NCI-H1105 treated with DMSO at 0.1 percent for 48 hours (cell line): ENCODE measurements at regions not wholly inside any gene's neighbourhood (a gene's known extent, or its start where the extent isn't known, plus 50 kb on each side); places are given as distances from the start of the nearest gene placed in this dataset.

Source experiments
- DNase-seq: peaks from one replicate; lab custom pipeline; 2025; lab: John Stamatoyannopoulos, UW

DNA sequence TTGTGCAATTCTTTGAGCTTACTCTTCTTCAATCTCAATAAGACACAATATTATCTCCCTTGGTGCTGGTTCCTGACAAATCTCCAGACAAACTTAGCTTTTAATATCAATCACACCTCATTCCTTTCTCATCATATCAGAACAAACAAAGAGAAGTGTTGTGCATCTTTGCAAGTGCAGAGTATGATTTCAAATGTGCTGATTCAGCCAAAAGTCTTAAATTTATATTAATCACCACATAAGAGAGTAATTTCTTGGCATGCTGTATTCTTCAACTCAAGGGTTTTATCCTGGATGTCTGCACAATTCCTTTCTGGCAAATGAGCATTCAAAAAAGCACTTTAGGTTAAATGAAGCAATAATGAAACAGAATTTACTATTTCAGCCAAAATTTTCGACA is 877.8 kb downstream of the ANKRD7 start:
- no peak for DNase-seq

DNA sequence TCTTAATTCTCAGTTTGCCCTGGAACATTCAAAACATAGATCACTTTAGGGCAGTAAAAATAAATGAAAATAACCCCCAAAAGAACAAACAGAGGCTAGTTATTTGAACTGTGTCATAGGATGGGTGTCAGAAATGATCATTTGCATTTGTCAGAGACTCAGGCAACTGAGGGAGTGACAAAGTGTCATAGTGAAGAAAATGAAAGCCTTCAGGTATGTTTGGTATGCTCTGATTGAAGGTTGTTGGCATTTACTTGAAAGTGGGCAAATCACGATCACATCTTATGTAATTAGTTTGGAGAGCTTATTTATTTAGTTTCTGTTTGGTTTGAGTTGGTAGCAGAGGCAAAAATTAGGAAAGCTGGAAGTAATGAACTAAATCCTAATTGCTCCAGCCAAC is 880.9 kb downstream of the ANKRD7 start:
- DNase-seq = no peak

DNA sequence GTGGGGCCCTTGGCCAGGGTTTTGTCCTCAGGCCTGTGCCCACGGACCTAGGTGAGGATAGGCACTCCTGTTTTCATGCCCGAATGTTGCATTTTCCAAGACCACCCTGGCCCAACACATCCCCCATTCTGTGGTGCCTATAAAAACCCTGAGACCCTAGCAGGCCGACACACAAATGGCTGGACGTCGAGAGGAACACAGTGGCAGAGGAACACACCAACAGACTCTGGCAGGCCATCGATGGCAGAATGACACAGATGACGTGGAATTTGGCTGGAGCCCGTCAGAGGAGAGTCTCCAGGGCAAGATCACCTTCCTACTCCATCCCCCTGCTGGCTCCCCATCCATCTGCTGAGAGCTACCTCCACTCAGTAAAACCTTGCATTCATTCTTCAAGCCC is 898.8 kb downstream of the ANKRD7 start:
- no peak for DNase-seq

GRCh38 chr7:119127706-119128105 is 903.2 kb downstream of the ANKRD7 start:
- DNase-seq = no peak

DNA sequence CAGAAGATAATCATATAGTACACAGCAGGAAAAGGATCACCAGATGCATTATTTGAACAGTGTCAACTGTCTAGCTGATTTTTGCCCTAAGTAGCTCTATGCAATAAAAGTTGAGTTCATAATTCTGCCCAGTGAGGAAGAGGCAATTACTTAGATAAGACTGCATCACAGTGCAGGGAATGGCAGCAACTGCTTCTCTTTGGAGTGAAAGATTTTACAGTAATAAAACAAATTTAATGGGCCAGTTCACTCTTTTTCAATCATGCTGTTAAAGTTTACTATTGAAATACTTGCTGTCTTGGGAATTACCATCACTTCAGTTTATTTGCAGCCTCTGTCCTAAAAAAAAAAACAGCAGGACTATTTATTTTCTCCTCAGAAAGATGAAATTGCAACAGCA is 907.9 kb downstream of the ANKRD7 start:
- DNase-seq = no peak

- DNase-seq = no peak
These were observed 942.9 kb downstream of the ANKRD7 start for GRCh38 chr7:119167431-119167830.

DNA sequence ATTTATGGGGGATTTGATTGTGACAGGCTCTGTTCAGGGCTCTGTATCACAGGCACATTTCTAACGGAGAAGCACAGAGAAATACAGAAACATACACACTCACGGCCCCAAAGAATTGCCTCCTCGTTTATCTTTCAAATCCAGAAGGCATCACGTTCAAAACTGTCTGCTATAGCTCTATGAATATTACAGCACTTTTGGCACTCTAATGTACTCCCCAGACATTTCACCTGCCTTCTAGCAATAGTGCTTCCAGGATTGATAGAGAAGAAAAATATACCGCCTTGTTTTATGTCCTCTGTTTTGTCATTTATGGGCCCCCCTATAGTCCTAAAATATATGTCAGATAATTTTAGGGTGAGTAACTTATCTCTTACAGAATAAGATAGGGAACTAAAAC is 947.5 kb downstream of the ANKRD7 start:
- no peak for DNase-seq

- DNase-seq = peak; percentile 70
These were observed 951.6 kb downstream of the ANKRD7 start for GRCh38 chr7:119175911-119176627.

DNA sequence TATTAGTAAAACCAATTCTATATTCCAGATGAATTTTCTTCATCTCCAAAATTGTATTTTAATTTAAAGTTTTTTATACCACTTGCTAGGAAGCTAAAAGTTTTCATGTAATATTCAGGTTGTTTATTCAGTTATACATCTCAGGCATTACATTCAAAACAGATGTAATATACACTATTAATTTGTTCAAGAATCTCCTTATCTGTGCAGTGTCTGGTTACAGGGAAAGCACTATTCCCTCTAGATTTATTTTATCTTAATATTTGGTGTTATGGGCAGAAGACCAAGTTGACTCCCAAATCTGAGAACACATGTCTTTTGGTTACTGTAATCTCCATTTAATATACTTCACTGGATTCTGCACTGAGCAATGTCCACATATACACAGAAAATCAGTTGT is 953.4 kb downstream of the ANKRD7 start:
- DNase-seq = no peak

GRCh38 chr7:119184124-119184788 is 959.8 kb downstream of the ANKRD7 start:
- DNase-seq = no peak

GRCh38 chr7:119196183-119196582 is 971.7 kb downstream of the ANKRD7 start:
- no peak for DNase-seq

- no peak for DNase-seq
These were observed 972.8 kb downstream of the ANKRD7 start for GRCh38 chr7:119197172-119197876.

DNA sequence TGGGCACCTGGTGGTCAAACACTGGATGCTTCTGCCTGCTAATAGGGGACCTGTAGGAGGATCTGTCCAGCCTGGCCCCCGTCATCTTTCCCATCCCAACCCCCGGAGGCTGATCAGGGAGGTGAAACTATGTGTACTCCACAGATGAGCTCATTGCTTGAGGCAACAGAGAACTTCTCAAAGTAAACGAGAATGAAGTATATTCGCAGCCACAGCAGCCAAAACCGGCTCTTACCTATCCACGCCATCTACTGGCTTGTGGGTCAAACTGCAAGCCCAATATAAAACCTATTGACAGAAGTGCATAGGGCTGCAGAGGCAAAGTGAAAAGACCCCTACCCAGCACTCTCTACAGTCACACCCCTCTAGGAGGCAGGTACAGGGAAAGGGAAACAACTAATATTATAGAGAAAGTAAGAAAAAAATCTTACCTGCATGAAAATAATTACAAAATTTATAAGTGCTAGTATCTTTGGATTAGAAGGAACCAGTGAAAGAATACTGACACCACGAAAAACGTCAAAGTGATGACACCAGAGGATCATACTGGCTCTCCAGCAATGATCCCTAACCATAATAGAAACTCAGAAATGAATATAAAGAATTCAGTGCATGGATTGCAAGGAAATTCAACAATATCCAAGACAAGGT is 973.5 kb downstream of the ANKRD7 start:
- DNase-seq = peak; percentile 52

DNA sequence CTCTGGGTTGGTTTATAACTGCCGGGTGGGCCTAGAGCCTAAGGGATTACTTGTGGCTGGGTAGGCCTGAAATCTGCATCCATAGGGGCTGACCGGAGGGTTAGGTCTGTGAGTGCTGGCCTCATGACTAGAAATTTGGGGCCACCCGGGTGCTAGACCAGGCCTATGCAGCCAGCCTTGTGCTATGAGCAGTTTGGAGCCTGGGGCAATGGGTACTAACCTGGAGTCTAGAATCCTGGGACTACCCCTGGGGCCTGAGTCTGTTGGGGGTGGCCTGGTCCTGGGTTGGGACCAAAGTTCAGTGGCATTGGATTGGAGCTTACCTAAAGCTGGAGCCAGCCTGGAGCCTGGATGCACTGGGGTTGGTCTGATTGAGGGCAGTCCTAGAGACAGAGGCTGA is 995.2 kb downstream of the ANKRD7 start:
- no peak for DNase-seq

DNA sequence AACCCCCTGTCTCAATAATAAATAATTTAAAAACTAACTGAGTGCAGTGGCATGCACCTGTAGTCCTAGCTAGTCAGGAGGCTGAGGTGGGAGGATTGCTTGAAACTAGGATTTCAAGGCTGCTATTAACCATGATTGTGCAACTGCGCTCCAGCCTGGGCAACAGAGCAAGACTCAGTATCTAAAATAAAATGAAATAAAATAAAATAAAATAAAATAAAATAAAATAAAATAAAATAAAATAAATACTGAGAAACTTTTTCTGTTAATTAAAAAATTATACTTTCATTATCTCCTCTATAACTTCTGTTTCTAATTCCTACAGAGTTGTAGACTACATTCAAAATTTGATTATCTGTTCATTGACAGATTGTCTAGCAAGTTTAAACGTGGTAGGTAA is 999.4 kb downstream of the ANKRD7 start:
- DNase-seq = no peak

- DNase-seq = no peak
These were observed 1004.0 kb downstream of the ANKRD7 start for GRCh38 chr7:119228482-119228881.

GRCh38 chr7:119232091-119232490 is 1007.6 kb downstream of the ANKRD7 start:
- DNase-seq = no peak

GRCh38 chr7:119233015-119233414 is 1008.5 kb downstream of the ANKRD7 start:
- DNase-seq = no peak

GRCh38 chr7:119252962-119253361 is 1020.0 kb upstream of the KCND2 start:
- DNase-seq = no peak

DNA sequence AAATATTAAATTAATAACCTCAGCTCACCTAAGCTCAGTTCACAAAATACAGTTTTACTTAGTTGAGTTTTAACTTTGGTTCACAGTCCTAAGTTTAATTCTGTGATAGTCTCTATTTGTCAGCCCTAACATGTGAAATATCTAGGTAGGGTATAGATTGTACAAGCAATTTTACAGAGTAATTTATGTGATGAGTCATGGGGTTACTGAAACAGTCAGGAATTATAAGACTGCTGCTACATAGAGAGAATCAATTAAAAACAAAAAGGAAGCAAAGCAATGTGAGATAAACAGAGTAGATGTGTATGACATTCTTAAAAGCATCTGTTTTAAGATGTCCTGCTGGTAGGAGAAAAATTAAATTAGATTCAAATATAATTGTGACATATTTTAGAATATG is 1018.2 kb upstream of the KCND2 start:
- DNase-seq = no peak

- DNase-seq = peak; percentile 32
These were observed 1017.0 kb upstream of the KCND2 start for GRCh38 chr7:119256001-119256400.

GRCh38 chr7:119256446-119257131 is 1016.4 kb upstream of the KCND2 start:
- no peak for DNase-seq
